H1 (cell line): ENCODE measurements at regions not wholly inside any gene's neighbourhood (a gene's known extent, or its start where the extent isn't known, plus 50 kb on each side); places are given as distances from the start of the nearest gene placed in this dataset.

Experiments used
- CTCF ChIA-PET: fragments of 300-600 bp; sonication (Branson Sonifier 250); formaldehyde crosslinking; loops from one replicate; lab custom pipeline; 2021; ENCODE audit not compliant: partially characterized antibody; lab: Charles Lee
- POLR2A ChIA-PET: fragments of 300-600 bp; sonication (Branson Sonifier 250); formaldehyde crosslinking; loops from one replicate; lab custom pipeline; 2021; ENCODE audit warnings: inconsistent platforms; ENCODE audit not compliant: partially characterized antibody; lab: Charles Lee
- DNase-seq, 2 experiments: peaks; one replicate each; pipeline versions ENCODE4 v3.0.0 to v3.0.0-alpha.2; 2010 to 2022; ENCODE audit warnings: low spot score in 2 of 2, low read depth in 1 of 2, mixed read lengths in 1 of 2
- FAIRE-seq: peaks from 2 replicates; lab custom pipeline; 2011; peaks lifted over from hg19 to GRCh38; lab: Jason Lieb, UNC
- H2AFZ ChIP-seq: 2 replicates; pipeline ENCODE4 v1.8.1; 2012; ENCODE audit warnings: low read length, inconsistent platforms
- H2AK5ac ChIP-seq: 2 replicates; pipeline ENCODE4 v1.6.1; 2013; ENCODE audit warnings: low read depth, low read length
- H2BK120ac ChIP-seq: replicated peaks from 2 replicates; pipeline ENCODE3; 2013; ENCODE audit warnings: low read depth, low read length, inconsistent platforms
- H2BK12ac ChIP-seq: 2 replicates; pipeline ENCODE4 v1.6.1; 2013; ENCODE audit warnings: low read depth, low read length
- H2BK15ac ChIP-seq: 2 replicates; pipeline ENCODE4 v1.6.1; 2013; ENCODE audit warnings: low read length
- H2BK20ac ChIP-seq: 2 replicates; pipeline ENCODE4 v1.6.1; 2013; ENCODE audit warnings: low read length
- H2BK5ac ChIP-seq: 2 replicates; pipeline ENCODE4 v1.6.1; 2013; ENCODE audit warnings: low read depth, low read length
- H3K14ac ChIP-seq: 2 replicates; pipeline ENCODE4 v1.6.1; 2013; ENCODE audit warnings: inconsistent platforms; ENCODE audit not compliant: insufficient read length
- H3K18ac ChIP-seq: 2 replicates; pipeline ENCODE4 v1.6.1; 2013; ENCODE audit warnings: low read length; ENCODE audit errors: extremely low read depth
- H3K23ac ChIP-seq: 2 replicates; pipeline ENCODE4 v1.6.1; 2013; ENCODE audit warnings: inconsistent platforms; ENCODE audit not compliant: insufficient read length
- H3K23me2 ChIP-seq: 2 replicates; pipeline ENCODE4 v1.6.1; 2013; ENCODE audit warnings: low read depth, low read length
- H3K27ac ChIP-seq: 2 replicates; pipeline ENCODE4 v1.6.1; 2011; ENCODE audit warnings: low read depth, low read length, inconsistent platforms
- H3K27me3 ChIP-seq, 4 experiments: replicated peaks in 1 of 4; 1 replicate in 1 of 4; 2 replicates in 3 of 4; pipeline versions ENCODE4 v1.6.1 to v1.8.1; 2011 to 2013; ENCODE audit warnings: low read length in 3 of 4, mild to moderate bottlenecking in 3 of 4, inconsistent platforms in 2 of 4, mixed read lengths in 2 of 4, moderate library complexity in 1 of 4; ENCODE audit not compliant: control insufficient read depth in 3 of 4, insufficient read depth in 3 of 4; ENCODE audit errors: extremely low read depth in 1 of 4
- H3K36me3 ChIP-seq, 4 experiments: 2 replicates each; pipeline versions ENCODE4 v1.6.1 to v1.8.1; 2011 to 2013; ENCODE audit warnings: mild to moderate bottlenecking in 4 of 4, low read length in 3 of 4, moderate library complexity in 2 of 4, control low read depth in 1 of 4, inconsistent platforms in 1 of 4; ENCODE audit not compliant: insufficient read depth in 4 of 4, control insufficient read depth in 2 of 4
- H3K4ac ChIP-seq: replicated peaks from 2 replicates; pipeline ENCODE3; 2013; ENCODE audit warnings: low read length, low read depth, mixed read lengths, inconsistent platforms; ENCODE audit not compliant: insufficient read length
- H3K4me1 ChIP-seq, 4 experiments: replicated peaks in 1 of 4; 1 replicate in 1 of 4; 2 replicates in 3 of 4; pipeline versions ENCODE4 v1.6.1 to v1.8.1; 2011 to 2013; ENCODE audit warnings: low read length in 3 of 4, inconsistent platforms in 2 of 4, mixed read lengths in 1 of 4; ENCODE audit not compliant: insufficient read depth in 4 of 4, control insufficient read depth in 3 of 4
- H3K4me2 ChIP-seq, 2 experiments: 2 replicates each; pipeline versions ENCODE4 v1.6.1 to v1.8.1; 2011 to 2013; ENCODE audit warnings: low read depth in 2 of 2, low read length in 2 of 2, control low read depth in 1 of 2, inconsistent platforms in 1 of 2, mild to moderate bottlenecking in 1 of 2; ENCODE audit not compliant: insufficient read depth in 1 of 2
- H3K4me3 ChIP-seq, 4 experiments: fragments of 200-600, 300-600 bp in 1 of 4; sonication (generic), shearing (Covaris generic), sonication (Bioruptor Twin) in 1 of 4; 2 replicates each; pipeline versions ENCODE4 v1.5.1 to v1.8.1; 2011 to 2016; ENCODE audit warnings: low read length in 4 of 4, low read depth in 3 of 4, control low read depth in 2 of 4, inconsistent platforms in 2 of 4, mild to moderate bottlenecking in 2 of 4, mixed read lengths in 1 of 4, moderate library complexity in 1 of 4; ENCODE audit not compliant: insufficient read depth in 2 of 4; ENCODE audit errors: extremely low read depth in 1 of 4
- H3K56ac ChIP-seq: replicated peaks from 2 replicates; pipeline ENCODE3; 2013; ENCODE audit warnings: low read depth, mild to moderate bottlenecking, mixed read lengths, low read length, inconsistent platforms; ENCODE audit not compliant: insufficient read length
- H3K79me1 ChIP-seq: 2 replicates; pipeline ENCODE4 v1.6.1; 2013; ENCODE audit warnings: low read depth, low read length, control low read depth
- H3K79me2 ChIP-seq, 2 experiments: 2 replicates each; pipeline versions ENCODE4 v1.6.1 to v1.8.1; 2012 to 2013; ENCODE audit warnings: low read length in 2 of 2, mild to moderate bottlenecking in 2 of 2, inconsistent platforms in 1 of 2; ENCODE audit not compliant: insufficient read depth in 2 of 2, control insufficient read depth in 1 of 2
- H3K9ac ChIP-seq, 4 experiments: replicated peaks in 1 of 4; 1 replicate in 1 of 4; 2 replicates in 3 of 4; pipeline versions ENCODE4 v1.6.1 to v1.8.1; 2011 to 2013; ENCODE audit warnings: low read depth in 3 of 4, low read length in 3 of 4, control low read depth in 2 of 4, mild to moderate bottlenecking in 2 of 4, moderate library complexity in 2 of 4, inconsistent platforms in 1 of 4; ENCODE audit errors: extremely low read depth in 1 of 4
- H3K9me3 ChIP-seq, 2 experiments: 2 replicates each; pipeline versions ENCODE4 v1.6.1 to v1.8.1; 2012 to 2013; ENCODE audit warnings: mild to moderate bottlenecking in 2 of 2, moderate library complexity in 2 of 2, control low read depth in 1 of 2, inconsistent platforms in 1 of 2, low read depth in 1 of 2, low read length in 1 of 2, mixed read lengths in 1 of 2; ENCODE audit not compliant: insufficient read depth in 2 of 2
- H4K20me1 ChIP-seq, 2 experiments: replicated peaks in 1 of 2; 2 replicates each; pipeline versions ENCODE3 to v1.8.1; 2011 to 2013; ENCODE audit warnings: inconsistent platforms in 2 of 2, low read length in 2 of 2, mild to moderate bottlenecking in 1 of 2; ENCODE audit not compliant: insufficient read depth in 2 of 2, control insufficient read depth in 1 of 2
- H4K5ac ChIP-seq: 2 replicates; pipeline ENCODE4 v1.6.1; 2013; ENCODE audit warnings: low read length, low read depth, mixed read lengths, inconsistent platforms; ENCODE audit not compliant: insufficient read length
- H4K8ac ChIP-seq: 2 replicates; pipeline ENCODE4 v1.8.0; 2013; ENCODE audit warnings: mild to moderate bottlenecking, moderate library complexity, low read length, inconsistent platforms; ENCODE audit not compliant: insufficient read depth; ENCODE audit errors: extremely low read depth
- H4K91ac ChIP-seq: replicated peaks from 2 replicates; pipeline ENCODE3; 2013; ENCODE audit warnings: low read length, mixed read lengths, inconsistent platforms; ENCODE audit not compliant: insufficient read length
- CTCF ChIP-seq, 3 experiments: IDR thresholded peaks; 1 replicate in 2 of 3; 2 replicates in 1 of 3; pipeline versions ENCODE4 v1.5.1 to v1.6.1; 2011; ENCODE audit warnings: low read length in 3 of 3, mild to moderate bottlenecking in 3 of 3, inconsistent platforms in 2 of 3, low read depth in 1 of 3, moderate library complexity in 1 of 3; ENCODE audit not compliant: insufficient read depth in 1 of 3; ENCODE audit errors: control extremely low read depth in 1 of 3
- HDAC2 ChIP-seq, 2 experiments: fragments of 300-600 bp in 1 of 2; sonication (generic) in 1 of 2; IDR thresholded peaks; 2 replicates each; pipeline ENCODE4 v1.6.1; 2011 to 2012; ENCODE audit warnings: low read depth in 2 of 2, low read length in 2 of 2, mild to moderate bottlenecking in 2 of 2, moderate library complexity in 2 of 2, borderline replicate concordance in 1 of 2, inconsistent platforms in 1 of 2
- JUN ChIP-seq: IDR thresholded peaks from 2 replicates; pipeline ENCODE4 v1.6.1; 2011; ENCODE audit warnings: low read depth, mild to moderate bottlenecking, improper control_type of control experiment, low read length
- MAX ChIP-seq: IDR thresholded peaks from 2 replicates; pipeline ENCODE4 v1.6.1; 2012; ENCODE audit warnings: inconsistent platforms
- PHF8 ChIP-seq: fragments of 200-600 bp; sonication (generic); conservative IDR thresholded peaks from 2 replicates; pipeline ENCODE4 v1.7.1; 2012; ENCODE audit warnings: low read depth, mild to moderate bottlenecking, inconsistent platforms, low read length, moderate library complexity
- POU5F1 ChIP-seq: IDR thresholded peaks from 2 replicates; pipeline ENCODE4 v1.6.1; 2011; ENCODE audit warnings: low read depth, mild to moderate bottlenecking, low read length, moderate library complexity
- SP2 ChIP-seq: IDR thresholded peaks from 2 replicates; pipeline ENCODE4 v1.6.1; 2012; ENCODE audit warnings: mild to moderate bottlenecking, low read length, inconsistent platforms
- SRF ChIP-seq: IDR thresholded peaks from 2 replicates; pipeline ENCODE4 v1.6.1; 2011; ENCODE audit warnings: mild to moderate bottlenecking, low read depth, low read length, moderate library complexity
- TCF12 ChIP-seq: IDR thresholded peaks from 2 replicates; pipeline ENCODE4 v1.6.1; 2011; ENCODE audit warnings: low read depth, mild to moderate bottlenecking, low read length
- USF2 ChIP-seq: IDR thresholded peaks from 2 replicates; pipeline ENCODE4 v1.6.1; 2011; ENCODE audit warnings: low read length, improper control_type of control experiment
- WGBS, 2 experiments: shearing (Covaris generic) in 1 of 2; methylation state at CpG; one replicate each; pipeline versions ENCODE4 v1.1.6 to v1.1.7; 2013 to 2015; ENCODE audit warnings: low lambda C conversion rate in 2 of 2, mixed read lengths in 2 of 2, inconsistent platforms in 1 of 2, low coverage in 1 of 2, missing lambda C conversion rate in 1 of 2; ENCODE audit not compliant: insufficient replicate concordance in 2 of 2, insufficient coverage in 1 of 2, insufficient read length in 1 of 2; ENCODE audit errors: extremely low coverage in 1 of 2, missing lambda C conversion rate in 1 of 2; 5-methylcytosine and 5-hydroxymethylcytosine counted together

- H3K4me3 ChIP-seq, result no peak overlapping the region
- H4K5ac ChIP-seq, result no peak overlapping the region
- no peak for TF ChIP-seq HDAC2 (IDR thresholded peaks at IDR 0.05; ENCODE audit: borderline replicate concordance in 1 of 2, low read depth in 2 of 2, low read length in 2 of 2)
- no peak for TF ChIP-seq SRF
- no peak for TF ChIP-seq CTCF (IDR thresholded peaks at IDR 0.05; ENCODE audit: control extremely low read depth in 1 of 3, insufficient read depth in 1 of 3, low read depth in 1 of 3, low read length in 3 of 3)
- TF ChIP-seq TCF12, result no peak
- TF ChIP-seq SP2, result no peak
- TF ChIP-seq POU5F1, result no peak
- TF ChIP-seq MAX, result no peak
- no peak for TF ChIP-seq PHF8
- no peak for TF ChIP-seq USF2
- TF ChIP-seq JUN, result no peak
Observed at GRCh38 chr10:45552476-45552875, 120.1 kb downstream of the ZFAND4 start.

More at GRCh38 chr10:45552476-45552875, 120.1 kb downstream of the ZFAND4 start:
- Histone ChIP-seq H3K23ac (no peak overlapping the region), H3K18ac (no peak overlapping the region), H3K4me1 (peaks cover 0 to 5% (median 0%) of the 10 kb centered on the region in 4 experiments; a peak in 1 of 7 replicates), H3K4ac (no peak overlapping the region), H3K27ac (no peak overlapping the region), H3K9me3 (no peaks in the 10 kb centered on the region), H2BK120ac (no peak overlapping the region), H2BK12ac (no peak overlapping the region), H3K79me1 (no peaks in the 10 kb centered on the region; the same call in 1 of the 2 replicates), H3K14ac (no peak overlapping the region), H2BK5ac (no peak overlapping the region), H3K79me2 (no peaks in the 10 kb centered on the region), H2BK15ac (no peak overlapping the region), H2AK5ac (no peak overlapping the region), H2AFZ (no peak overlapping the region), H3K9ac (no peak overlapping the region), H4K8ac (no peak overlapping the region), H3K23me2 (no peaks in the 10 kb centered on the region), H4K20me1 (peaks cover 0 to 2% of the 10 kb centered on the region in 2 experiments), H3K56ac (no peak overlapping the region), H4K91ac (no peak overlapping the region), H3K4me2 (no peak overlapping the region), H3K36me3 (no peaks in the 10 kb centered on the region), H3K27me3 (no peaks in the 10 kb centered on the region), H2BK20ac (no peak overlapping the region)
- POLR2A ChIA-PET, result interaction anchor here (0.6 kb wide), 1 partner anchor 23 kb away, joined by 4 read pairs; no protein-coding TSS in a partner anchor
- CTCF ChIA-PET, result interaction anchor here (0.6 kb wide), 1 partner anchor 16 kb away, joined by 3 read pairs; no protein-coding TSS in a partner anchor
- no peak for DNase-seq
- no peak for FAIRE-seq
- 86% methylated on average over 5 of the region's 5 CpGs; no CpG with 5 or more reads in 1 of the 2 experiments for WGBS, 2 experiments
